IPS-NIHi11 (cell line): ENCODE measurements at regions not wholly inside any gene's neighbourhood (a gene's known extent, or its start where the extent isn't known, plus 50 kb on each side); places are given as distances from the start of the nearest gene placed in this dataset.
A peak's percentile ranks its signal among the peaks of the same experiment; 100 is the strongest.
"Not testable (repeated sequence)": the region's sequence is repeated elsewhere in the genome, so short reads cannot be mapped to it uniquely, and the experiment has no call there.

ENCODE experiments used
- DNase-seq: peaks from one replicate; pipeline ENCODE4 v3.0.0; 2012; ENCODE audit warnings: mixed read lengths, low spot score

DNA sequence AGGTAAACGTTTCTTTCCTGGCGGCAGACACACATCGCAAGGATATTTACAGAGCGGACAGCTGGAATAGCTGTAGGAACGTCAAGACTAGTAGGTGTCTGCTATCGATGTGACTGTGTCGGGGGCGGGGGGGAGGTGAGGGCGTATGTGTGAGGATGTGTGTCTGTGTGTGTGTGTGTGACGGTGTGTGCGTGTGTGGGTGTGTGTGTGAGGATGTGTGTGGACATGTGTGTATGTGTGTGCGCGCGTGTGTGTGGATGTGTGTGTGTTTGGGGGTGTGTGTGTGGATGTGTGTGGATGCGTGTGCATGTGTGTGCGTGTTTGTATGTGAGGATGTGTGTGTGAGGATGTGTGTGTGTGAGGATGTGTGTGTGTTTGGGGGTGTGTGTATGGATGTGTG, 55.4 kb downstream of the PNMA6F start:
- DNase-seq: not testable (repeated sequence)

DNA sequence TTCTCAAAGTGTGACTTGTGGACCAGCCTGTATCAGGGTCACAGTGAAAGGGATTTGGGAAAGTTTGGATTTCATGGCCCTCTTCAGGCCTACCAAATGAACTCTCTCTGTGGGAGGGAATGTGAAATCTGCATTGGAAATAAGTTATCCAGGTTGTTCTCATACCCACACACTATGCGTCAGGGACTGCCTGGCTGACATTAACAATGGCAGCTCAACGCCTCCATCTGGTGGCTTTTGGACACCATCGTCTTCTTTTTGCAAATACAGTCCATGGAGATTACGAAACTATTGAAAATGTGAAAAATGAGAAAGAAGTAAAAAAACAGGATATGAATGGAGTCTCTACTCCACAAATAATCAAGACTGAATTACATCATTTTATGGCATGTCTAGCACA, 61.1 kb downstream of the PNMA6F start:
- not testable (repeated sequence) for DNase-seq

DNA sequence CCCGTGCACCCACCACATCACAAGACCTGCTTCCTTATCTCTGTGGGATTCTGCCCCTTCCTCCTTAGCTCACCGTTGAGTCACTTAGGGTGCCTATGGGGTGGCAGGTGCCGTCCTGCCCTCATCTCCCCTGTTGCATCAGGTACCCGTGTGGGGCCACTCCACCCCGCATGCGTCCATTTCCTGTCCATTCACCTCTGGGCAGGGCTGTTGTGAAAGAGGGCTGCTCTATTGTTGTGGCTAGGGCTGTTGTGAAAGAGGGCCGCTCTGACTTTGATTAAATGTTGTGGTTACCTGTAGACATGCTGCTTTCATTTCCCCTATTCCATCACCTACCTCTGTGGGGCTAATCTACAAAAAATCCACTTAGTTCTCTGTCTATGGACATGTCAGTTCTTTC, 68.3 kb downstream of the PNMA6F start:
- not testable (repeated sequence) for DNase-seq

DNA sequence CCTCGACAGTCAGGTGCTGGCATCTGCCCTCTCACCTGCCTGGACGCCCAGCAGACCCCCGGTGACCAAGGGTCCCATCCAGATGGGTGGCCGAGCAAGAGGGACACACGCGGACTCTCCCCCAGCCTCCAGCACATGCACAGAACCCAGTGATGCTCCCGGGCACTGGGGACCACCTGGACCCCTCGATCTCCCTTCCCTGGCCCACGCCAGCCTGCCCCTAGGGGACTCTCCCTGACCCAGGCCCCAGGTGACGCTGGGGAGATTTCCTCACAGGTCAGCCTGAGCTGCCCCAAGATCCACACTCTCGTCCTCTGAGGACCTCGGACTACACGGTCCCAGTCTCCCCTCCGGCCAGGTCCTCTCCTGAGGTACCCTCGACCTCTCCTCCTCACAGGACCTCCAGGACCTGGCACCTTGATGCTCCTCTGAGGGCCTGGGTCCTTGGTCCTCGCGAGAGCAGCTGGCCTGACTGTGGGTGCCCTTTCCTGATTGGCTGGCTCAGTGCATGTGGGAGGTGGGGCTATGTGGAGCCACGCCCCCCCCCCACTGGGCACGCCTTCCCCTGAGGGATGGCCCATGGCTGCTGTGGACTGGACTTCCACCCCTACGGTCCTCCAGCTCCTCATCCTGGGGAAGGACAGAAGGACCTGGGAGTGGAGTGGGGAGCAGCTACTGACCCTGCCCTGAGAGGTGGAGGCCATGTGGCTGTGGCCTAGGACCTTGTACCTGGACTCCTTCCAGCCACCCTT, 69.0 kb downstream of the PNMA6F start:
- DNase-seq: not testable (repeated sequence)

DNA sequence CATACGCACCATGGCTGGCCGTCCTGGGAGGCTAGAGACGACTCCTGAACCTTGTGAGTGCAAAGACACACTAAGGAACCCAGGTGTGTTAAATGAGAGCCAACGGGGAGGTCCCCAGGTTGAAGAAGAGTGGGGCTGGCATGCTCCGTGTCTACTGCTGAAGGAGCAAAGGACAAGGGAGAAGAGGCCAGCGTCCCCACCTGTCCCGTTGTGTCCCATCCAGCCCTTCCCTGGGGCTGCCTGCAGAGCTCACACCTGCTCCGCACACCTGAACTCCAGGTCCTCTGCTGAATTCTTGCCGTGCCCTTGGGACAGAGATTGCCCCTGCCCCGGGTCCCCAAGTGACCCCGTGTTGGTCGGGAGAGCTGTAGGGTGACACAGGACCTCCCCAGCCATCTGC, 69.6 kb downstream of the PNMA6F start:
- not testable (repeated sequence) for DNase-seq

DNA sequence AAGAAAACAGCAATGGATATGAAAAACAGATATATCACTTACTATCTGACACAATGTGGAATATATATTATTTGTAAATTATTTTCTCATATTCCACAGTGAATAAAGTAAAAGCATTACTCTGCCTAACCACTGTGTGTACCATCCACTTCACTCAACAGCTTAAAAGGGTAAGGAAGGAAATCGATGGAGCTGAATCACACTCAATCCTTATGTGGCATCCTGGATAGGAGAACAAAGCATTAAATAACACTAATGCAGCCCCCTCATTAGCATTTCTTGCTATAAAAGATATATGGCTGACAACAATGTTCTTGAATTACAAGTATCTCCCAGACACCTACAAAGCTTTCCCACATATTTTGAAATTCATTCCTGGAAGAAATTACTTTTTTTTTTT, 70.8 kb downstream of the PNMA6F start:
- not testable (repeated sequence) for DNase-seq

DNA sequence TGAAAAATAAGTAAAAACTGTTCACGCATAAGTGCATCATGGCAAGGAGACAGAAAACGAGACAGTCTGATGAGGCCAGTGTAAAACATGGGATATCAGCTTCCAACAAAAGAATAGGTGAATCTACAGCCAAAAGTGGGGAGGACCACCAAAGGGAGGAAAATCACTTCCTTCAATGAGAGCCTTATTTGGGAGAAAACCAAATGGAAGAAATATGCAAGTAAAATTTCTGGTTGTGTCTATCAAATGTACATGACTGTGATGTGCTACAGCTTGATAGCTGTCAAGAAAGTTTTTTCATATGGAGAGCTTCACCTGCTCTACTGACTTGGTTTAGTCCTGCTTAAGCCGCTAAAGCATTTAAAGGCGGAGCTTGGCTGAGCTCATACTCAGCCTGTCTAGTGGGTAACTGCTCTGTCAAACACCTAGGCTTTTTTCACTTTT, 66.2 kb downstream of the MAGEA1 start:
- peak; percentile 56 for DNase-seq

DNA sequence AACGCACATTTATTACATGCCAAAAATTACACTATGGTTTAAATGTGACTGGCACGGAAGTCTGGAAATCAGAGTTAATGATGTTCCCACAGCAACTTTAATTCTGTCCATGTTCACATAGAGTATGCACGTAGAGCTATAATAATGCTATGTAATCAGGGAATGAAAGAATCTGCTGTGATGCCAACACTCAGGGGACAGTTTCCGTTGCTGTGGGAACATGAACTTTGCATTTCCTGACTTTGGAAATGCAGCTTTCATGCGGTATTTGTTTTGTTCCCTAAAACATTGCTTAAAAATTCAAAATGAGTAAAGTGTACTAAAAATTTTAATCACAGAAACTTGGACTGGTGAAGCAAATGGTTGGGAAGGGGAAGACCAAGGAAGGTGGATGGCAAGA, 65.7 kb downstream of the MAGEA1 start:
- DNase-seq: no peak

DNA sequence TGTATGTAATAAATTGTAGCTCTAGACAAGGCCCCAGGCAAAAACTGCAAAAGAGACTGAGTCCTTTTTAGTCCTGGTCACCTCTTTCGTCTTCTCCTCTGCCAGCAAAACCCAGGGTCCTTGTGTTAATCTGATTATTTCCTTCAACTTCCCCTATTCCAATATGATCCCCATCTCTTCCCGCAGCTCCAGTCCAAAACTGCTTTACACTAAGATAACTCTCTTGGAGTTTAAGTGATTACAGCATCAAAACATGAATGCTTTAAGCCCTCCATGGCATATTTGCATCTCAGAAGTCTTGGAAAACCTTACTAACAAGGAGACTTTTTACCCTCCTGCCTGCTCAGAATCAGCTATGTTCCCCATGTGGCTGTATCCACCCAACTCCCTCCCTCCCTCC, 59.3 kb downstream of the MAGEA1 start:
- DNase-seq: no peak
